Neuronal stem cell (in vitro differentiated cells): ENCODE measurements at regions not wholly inside any gene's neighbourhood (a gene's known extent, or its start where the extent isn't known, plus 50 kb on each side); places are given as distances from the start of the nearest gene placed in this dataset.

Experiments used
- DNase-seq: peaks from one replicate; pipeline ENCODE4 v3.0.0-alpha.2; 2013; ENCODE audit warnings: low spot score
- H2AFZ ChIP-seq: one replicate; pipeline ENCODE4 v1.6.1; 2013; ENCODE audit warnings: mild to moderate bottlenecking, low read length, inconsistent platforms
- H2AK5ac ChIP-seq: 2 replicates; pipeline ENCODE4 v1.6.1; 2013; ENCODE audit warnings: low read depth, mild to moderate bottlenecking, inconsistent platforms, low read length, moderate library complexity, mixed read lengths
- H2BK120ac ChIP-seq: 2 replicates; pipeline ENCODE4 v1.6.1; 2013; ENCODE audit warnings: low read depth, mild to moderate bottlenecking, inconsistent platforms, low read length, moderate library complexity, mixed read lengths
- H2BK12ac ChIP-seq: one replicate; pipeline ENCODE4 v1.6.1; 2013; ENCODE audit warnings: low read length, inconsistent platforms
- H2BK15ac ChIP-seq: 2 replicates; pipeline ENCODE4 v1.6.1; 2013; ENCODE audit warnings: mild to moderate bottlenecking, low read length, inconsistent platforms, mixed read lengths
- H2BK5ac ChIP-seq: one replicate; pipeline ENCODE4 v1.6.1; 2013; ENCODE audit warnings: inconsistent platforms, mild to moderate bottlenecking, low read length, moderate library complexity
- H3K14ac ChIP-seq: one replicate; pipeline ENCODE4 v1.6.1; 2013; ENCODE audit warnings: low read length, inconsistent platforms
- H3K18ac ChIP-seq: 2 replicates; pipeline ENCODE4 v1.6.1; 2013; ENCODE audit warnings: low read length, inconsistent platforms
- H3K23ac ChIP-seq: 2 replicates; pipeline ENCODE4 v1.6.1; 2013; ENCODE audit warnings: low read depth, mild to moderate bottlenecking, mixed read lengths, low read length, inconsistent platforms; ENCODE audit not compliant: poor library complexity
- H3K27ac ChIP-seq: replicated peaks from 3 replicates; pipeline ENCODE4 v1.5.1; 2013; ENCODE audit warnings: low read length, inconsistent platforms
- H3K27me3 ChIP-seq, 3 experiments: 2 replicates each; pipeline ENCODE4 v1.6.1; 2013; ENCODE audit warnings: low read length in 3 of 3, mild to moderate bottlenecking in 2 of 3, inconsistent platforms in 1 of 3, low read depth in 1 of 3, mixed read lengths in 1 of 3, moderate library complexity in 1 of 3; ENCODE audit not compliant: control insufficient read depth in 3 of 3, insufficient read depth in 3 of 3
- H3K36me3 ChIP-seq, 2 donors: replicated peaks in 1 of 2; 2 replicates each; pipeline ENCODE4 v1.6.1; 2013; ENCODE audit warnings: low read length in 2 of 2; ENCODE audit not compliant: control insufficient read depth in 2 of 2, insufficient read depth in 2 of 2
- H3K4ac ChIP-seq: 2 replicates; pipeline ENCODE4 v1.6.1; 2013; ENCODE audit warnings: inconsistent platforms, mild to moderate bottlenecking, low read length, moderate library complexity
- H3K4me1 ChIP-seq, 2 donors: 1 replicate in 1 of 2; 2 replicates in 1 of 2; pipeline ENCODE4 v1.6.1; 2013; ENCODE audit warnings: low read length in 2 of 2, low read depth in 1 of 2; ENCODE audit not compliant: control insufficient read depth in 2 of 2, insufficient read depth in 1 of 2
- H3K4me2 ChIP-seq: one replicate; pipeline ENCODE4 v1.6.1; 2013; ENCODE audit warnings: mild to moderate bottlenecking, low read length, inconsistent platforms; ENCODE audit not compliant: insufficient read depth, poor library complexity, severe bottlenecking
- H3K4me3 ChIP-seq, 2 donors: 2 replicates each; pipeline ENCODE4 v1.5.1; 2013; ENCODE audit warnings: low read length in 2 of 2, mild to moderate bottlenecking in 2 of 2, inconsistent platforms in 1 of 2, moderate library complexity in 1 of 2
- H3K79me1 ChIP-seq: one replicate; pipeline ENCODE4 v1.6.1; 2013; ENCODE audit warnings: low read depth, mild to moderate bottlenecking, inconsistent platforms, low read length, moderate library complexity
- H3K9ac ChIP-seq: one replicate; pipeline ENCODE4 v1.6.1; 2013; ENCODE audit warnings: mild to moderate bottlenecking, low read depth, low read length, inconsistent platforms; ENCODE audit not compliant: poor library complexity
- H3K9me3 ChIP-seq, 2 donors: replicated peaks in 1 of 2; 2 replicates each; pipeline versions ENCODE3 to v1.6.1; 2013; ENCODE audit warnings: low read length in 2 of 2, mild to moderate bottlenecking in 2 of 2, inconsistent platforms in 1 of 2, low read depth in 1 of 2, mixed read lengths in 1 of 2, moderate library complexity in 1 of 2; ENCODE audit not compliant: control insufficient read depth in 2 of 2, insufficient read depth in 1 of 2
- H4K8ac ChIP-seq: one replicate; pipeline ENCODE4 v1.6.1; 2013; ENCODE audit warnings: low read depth, mild to moderate bottlenecking, inconsistent platforms, low read length, moderate library complexity
- H4K91ac ChIP-seq: one replicate; pipeline ENCODE4 v1.6.1; 2013; ENCODE audit warnings: low read length, low read depth, mild to moderate bottlenecking, inconsistent platforms; ENCODE audit not compliant: poor library complexity
- WGBS, 2 donors: extraction: QIAGEN DNeasy Blood & Tissue Kit; methylation state at CpG; one replicate each; pipeline ENCODE4 v1.1.7; 2013; ENCODE audit warnings: missing lambda C conversion rate in 2 of 2, mixed read lengths in 1 of 2; ENCODE audit not compliant: insufficient read length in 2 of 2, insufficient replicate concordance in 1 of 2; ENCODE audit errors: extremely low coverage in 2 of 2; 5-methylcytosine and 5-hydroxymethylcytosine counted together

DNA sequence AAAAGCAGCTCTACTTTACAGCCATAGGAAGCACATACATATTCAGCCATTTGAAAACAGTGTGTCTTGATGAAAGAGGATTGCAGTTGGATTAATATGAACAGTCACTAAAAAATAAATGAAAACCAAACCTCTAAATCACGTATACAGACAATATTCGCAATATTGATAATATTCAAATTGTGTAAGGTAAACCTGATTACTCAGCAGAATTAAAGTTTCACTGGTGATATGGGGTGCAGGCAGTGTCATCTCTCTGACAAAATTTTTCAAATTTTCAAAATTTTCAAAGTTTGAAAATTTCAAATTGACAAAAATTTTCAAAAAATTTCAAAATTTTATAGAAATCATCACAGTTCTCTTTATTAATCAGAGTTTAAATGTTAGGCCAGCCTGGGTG is 55.7 kb downstream of the FAT4 start:
- Histone ChIP-seq H3K4me1 (no peaks in the 10 kb centered on the region), H3K27ac (no peak overlapping the region), H2BK120ac (no peak overlapping the region), H3K4me2 (no peak overlapping the region), H2AK5ac (no peak overlapping the region), H3K4me3 (no peak overlapping the region), H3K36me3 (peaks cover 0 to 1% of the 10 kb centered on the region in 2 donors), H3K18ac (no peak overlapping the region), H3K4ac (no peak overlapping the region), H3K27me3 (no peaks in the 10 kb centered on the region), H4K91ac (no peak overlapping the region), H3K79me1 (no peaks in the 10 kb centered on the region), H4K8ac (no peak overlapping the region), H2AFZ (no peak overlapping the region), H2BK5ac (no peak overlapping the region), H2BK12ac (no peak overlapping the region), H3K14ac (no peak overlapping the region), H2BK15ac (no peak overlapping the region), H3K9me3 (no peaks in the 10 kb centered on the region), H3K23ac (no peak overlapping the region), H3K9ac (no peak overlapping the region)
- DNase-seq: no peak
- no CpG with 5 or more reads among the region's 2 CpGs for WGBS, 2 donors

GRCh38 chr4:125382995-125383394 is 68.2 kb downstream of the FAT4 start:
- WGBS, 2 donors: no CpG with 5 or more reads among the region's 1 CpG
- no peak overlapping the region for H3K18ac ChIP-seq
- H3K4me3 ChIP-seq: no peak overlapping the region

DNA sequence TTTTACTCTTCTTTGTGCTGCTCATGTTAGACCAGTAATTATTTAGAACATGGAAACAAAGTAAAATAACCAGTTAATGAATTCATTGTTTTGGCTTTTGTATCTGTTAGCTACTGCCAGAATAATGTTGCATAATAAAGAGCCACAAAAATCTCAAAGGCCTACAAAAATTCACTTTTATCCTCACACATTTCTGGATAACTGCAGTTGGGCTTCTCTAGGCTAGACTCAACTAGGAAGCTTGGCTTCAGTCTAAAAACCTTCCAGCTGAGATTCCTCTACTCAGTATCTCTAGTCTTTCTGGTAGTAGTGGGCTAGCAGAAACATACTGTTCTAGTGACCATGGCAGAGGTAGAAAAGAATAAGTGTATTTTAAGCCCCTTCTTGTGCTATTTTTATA is 73.0 kb downstream of the FAT4 start:
- no peak overlapping the region for H2AK5ac ChIP-seq
- H2BK12ac ChIP-seq: no peak overlapping the region
- H3K4me2 ChIP-seq: no peak overlapping the region
- no peaks in the 10 kb centered on the region for H3K79me1 ChIP-seq
- DNase-seq: no peak
- no peak overlapping the region for H3K9ac ChIP-seq
- no peak overlapping the region for H3K4me3 ChIP-seq
- H2BK120ac ChIP-seq: no peak overlapping the region
- H3K9me3 ChIP-seq: no peaks in the 10 kb centered on the region
- no peak overlapping the region for H3K4ac ChIP-seq
- no peaks in the 10 kb centered on the region for H3K36me3 ChIP-seq
- no peak overlapping the region for H2AFZ ChIP-seq
- H3K14ac ChIP-seq: no peak overlapping the region
- no peak overlapping the region for H3K18ac ChIP-seq
- no peak overlapping the region for H4K8ac ChIP-seq
- no peak overlapping the region for H3K27ac ChIP-seq
- no peak overlapping the region for H4K91ac ChIP-seq
- H3K23ac ChIP-seq: no peak overlapping the region
- H2BK5ac ChIP-seq: no peak overlapping the region
- no peaks in the 10 kb centered on the region for H3K27me3 ChIP-seq
- no peak overlapping the region for H2BK15ac ChIP-seq
- H3K4me1 ChIP-seq: no peaks in the 10 kb centered on the region

More at GRCh38 chr4:125382995-125383394, 68.2 kb downstream of the FAT4 start:
- Histone ChIP-seq H3K4me1 (no peaks in the 10 kb centered on the region), H2AFZ (no peak overlapping the region), H4K91ac (no peak overlapping the region), H2AK5ac (no peak overlapping the region), H3K9ac (no peak overlapping the region), H2BK5ac (no peak overlapping the region), H2BK15ac (no peak overlapping the region), H2BK120ac (no peak overlapping the region), H3K4ac (no peak overlapping the region), H3K36me3 (no peaks in the 10 kb centered on the region), H3K14ac (no peak overlapping the region), H3K4me2 (no peak overlapping the region), H4K8ac (no peak overlapping the region), H3K79me1 (no peaks in the 10 kb centered on the region), H3K23ac (no peak overlapping the region), H3K27ac (no peak overlapping the region), H2BK12ac (no peak overlapping the region), H3K9me3 (no peaks in the 10 kb centered on the region), H3K27me3 (no peaks in the 10 kb centered on the region)
- no peak for DNase-seq

- no peak overlapping the region for H3K27ac ChIP-seq
These were observed 73.9 kb downstream of the FAT4 start for GRCh38 chr4:125388613-125389012.

More at GRCh38 chr4:125388613-125389012, 73.9 kb downstream of the FAT4 start:
- no peak overlapping the region for H3K4me3 ChIP-seq
- H2BK15ac ChIP-seq: no peak overlapping the region
- H3K18ac ChIP-seq: no peak overlapping the region
- H3K4me2 ChIP-seq: no peak overlapping the region
- no peak for DNase-seq
- H3K9ac ChIP-seq: no peak overlapping the region
- H2BK12ac ChIP-seq: no peak overlapping the region
- H3K9me3 ChIP-seq: no peaks in the 10 kb centered on the region
- H2BK5ac ChIP-seq: no peak overlapping the region
- H2BK120ac ChIP-seq: no peak overlapping the region
- no peak overlapping the region for H4K8ac ChIP-seq
- no peaks in the 10 kb centered on the region for H3K27me3 ChIP-seq
- H3K14ac ChIP-seq: no peak overlapping the region
- no CpG with 5 or more reads among the region's 1 CpG for WGBS, 2 donors
- no peak overlapping the region for H3K4ac ChIP-seq
- no peaks in the 10 kb centered on the region for H3K36me3 ChIP-seq
- no peaks in the 10 kb centered on the region for H3K79me1 ChIP-seq
- no peak overlapping the region for H2AFZ ChIP-seq
- H2AK5ac ChIP-seq: no peak overlapping the region
- H4K91ac ChIP-seq: no peak overlapping the region
- H3K4me1 ChIP-seq: no peaks in the 10 kb centered on the region
- H3K23ac ChIP-seq: no peak overlapping the region
